Calu3 (cell line): ENCODE measurements at regions not wholly inside any gene's neighbourhood (a gene's known extent, or its start where the extent isn't known, plus 50 kb on each side); places are given as distances from the start of the nearest gene placed in this dataset.

Experiments
- BruUV-seq: library from RNA; stranded (reverse); fragments of 400-500 nt; replicated peaks from 2 replicates; lab custom pipeline; 2021; lab: Mats Ljungman, UMichigan
- CTCF ChIA-PET: fragments of 300-600 bp; sonication (Branson Sonifier 250); formaldehyde crosslinking; loops from one replicate; lab custom pipeline; 2022; ENCODE audit warnings: antibody characterized with exemption; lab: Charles Lee
- DNase-seq: peaks from one replicate; pipeline ENCODE4 v3.0.0; 2022
- H3K27ac Mint-ChIP-seq: one replicate; pipeline ENCODE4 v1.8.0; 2022; ENCODE audit warnings: mixed read lengths; ENCODE audit not compliant: unreplicated experiment
- H3K27me3 Mint-ChIP-seq: one replicate; pipeline ENCODE4 v1.8.0; 2022; ENCODE audit warnings: mixed read lengths; ENCODE audit not compliant: unreplicated experiment
- H3K36me3 Mint-ChIP-seq: one replicate; pipeline ENCODE4 v1.8.0; 2022; ENCODE audit warnings: mild to moderate bottlenecking, moderate library complexity, mixed read lengths; ENCODE audit not compliant: insufficient read depth, unreplicated experiment
- H3K4me1 Mint-ChIP-seq: one replicate; pipeline ENCODE4 v1.8.0; 2022; ENCODE audit warnings: mild to moderate bottlenecking, low read depth, mixed read lengths; ENCODE audit not compliant: unreplicated experiment
- H3K4me3 Mint-ChIP-seq: one replicate; pipeline ENCODE4 v1.8.0; 2022; ENCODE audit warnings: mild to moderate bottlenecking, low read depth, moderate library complexity, mixed read lengths; ENCODE audit not compliant: unreplicated experiment
- H3K9me3 Mint-ChIP-seq: one replicate; pipeline ENCODE4 v1.8.0; 2022; ENCODE audit warnings: low read depth, mixed read lengths; ENCODE audit not compliant: unreplicated experiment
- intact Hi-C: fragments of 100-400 bp; cut with micrococcal nuclease; formaldehyde crosslinking; loops from one replicate; pipeline ENCODE4 v1.10.0; 2022; ENCODE audit not compliant: unreplicated experiment
- TF ChIP-seq, protein P1 (sequence below): fragments of 200-600 bp; IDR thresholded peaks from one replicate; pipeline ENCODE4 v1.8.0; 2022; ENCODE audit warnings: antibody characterized with exemption; ENCODE audit not compliant: unreplicated experiment

DNA sequence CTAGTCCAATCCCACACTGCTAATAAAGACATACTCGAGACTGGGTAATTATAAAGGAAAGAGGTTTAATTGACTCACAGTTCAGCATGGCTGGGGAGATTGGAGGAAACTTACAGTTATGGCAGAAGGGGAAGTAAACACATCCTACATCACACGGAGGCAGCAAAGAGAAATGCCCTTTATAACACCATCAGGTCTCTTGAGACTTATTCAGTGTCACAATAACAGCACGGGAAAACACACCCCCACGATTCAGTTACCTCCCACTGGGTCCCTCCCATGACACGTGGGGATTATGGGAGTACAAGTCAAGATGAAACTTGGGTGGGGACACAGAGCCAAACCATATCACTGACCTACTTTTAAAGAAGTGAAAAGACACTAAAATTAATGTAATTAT, 1130.4 kb upstream of the SLC10A2 start:
- no TSS peak for BruUV-seq
- TF ChIP-seq, protein P1, sequence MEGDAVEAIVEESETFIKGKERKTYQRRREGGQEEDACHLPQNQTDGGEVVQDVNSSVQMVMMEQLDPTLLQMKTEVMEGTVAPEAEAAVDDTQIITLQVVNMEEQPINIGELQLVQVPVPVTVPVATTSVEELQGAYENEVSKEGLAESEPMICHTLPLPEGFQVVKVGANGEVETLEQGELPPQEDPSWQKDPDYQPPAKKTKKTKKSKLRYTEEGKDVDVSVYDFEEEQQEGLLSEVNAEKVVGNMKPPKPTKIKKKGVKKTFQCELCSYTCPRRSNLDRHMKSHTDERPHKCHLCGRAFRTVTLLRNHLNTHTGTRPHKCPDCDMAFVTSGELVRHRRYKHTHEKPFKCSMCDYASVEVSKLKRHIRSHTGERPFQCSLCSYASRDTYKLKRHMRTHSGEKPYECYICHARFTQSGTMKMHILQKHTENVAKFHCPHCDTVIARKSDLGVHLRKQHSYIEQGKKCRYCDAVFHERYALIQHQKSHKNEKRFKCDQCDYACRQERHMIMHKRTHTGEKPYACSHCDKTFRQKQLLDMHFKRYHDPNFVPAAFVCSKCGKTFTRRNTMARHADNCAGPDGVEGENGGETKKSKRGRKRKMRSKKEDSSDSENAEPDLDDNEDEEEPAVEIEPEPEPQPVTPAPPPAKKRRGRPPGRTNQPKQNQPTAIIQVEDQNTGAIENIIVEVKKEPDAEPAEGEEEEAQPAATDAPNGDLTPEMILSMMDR: no peak
- H3K4me1 Mint-ChIP-seq: no peaks in the 10 kb centered on the region
- no peaks in the 10 kb centered on the region for H3K9me3 Mint-ChIP-seq
- CTCF ChIA-PET: no interaction called here
- H3K4me3 Mint-ChIP-seq: no peak overlapping the region
- H3K36me3 Mint-ChIP-seq: no peaks in the 10 kb centered on the region
- DNase-seq: no peak
- intact Hi-C loops: no loop called here
- H3K27me3 Mint-ChIP-seq: no peaks in the 10 kb centered on the region
- H3K27ac Mint-ChIP-seq: no peak overlapping the region

DNA sequence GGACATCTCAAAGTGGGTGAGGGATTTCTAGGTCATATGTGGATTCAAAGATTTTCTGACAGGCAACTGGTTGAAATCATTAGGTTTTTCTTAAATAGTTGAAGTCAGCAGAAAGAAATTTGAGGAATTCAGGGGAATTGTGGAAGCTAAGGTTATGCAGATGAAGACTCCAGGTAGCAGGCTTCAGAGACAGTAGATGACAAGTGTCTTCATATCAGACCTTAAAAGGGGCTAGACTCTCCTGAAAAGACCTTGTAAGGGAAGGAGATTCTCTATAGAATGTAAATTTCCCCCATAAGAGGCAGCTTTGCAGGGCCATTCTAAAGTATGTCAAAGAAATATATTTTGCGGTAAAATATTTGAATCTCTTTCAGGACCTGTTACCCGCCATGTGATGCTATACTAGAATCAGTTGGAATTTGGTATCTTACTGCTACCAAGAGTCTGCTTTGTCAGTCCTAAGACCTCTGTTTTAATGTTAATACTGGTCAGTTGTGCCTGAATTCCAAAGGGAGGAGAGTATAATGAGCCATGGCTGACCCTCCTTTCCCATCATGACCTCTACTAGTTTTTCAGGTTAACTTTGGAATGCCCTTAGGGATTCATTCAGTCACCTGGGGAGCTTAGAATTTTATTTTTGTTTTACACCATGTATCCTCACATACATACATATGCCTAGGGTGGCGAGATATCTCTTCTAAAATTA, 1115.5 kb upstream of the SLC10A2 start:
- TF ChIP-seq, protein P1: no peak
- no peaks in the 10 kb centered on the region for H3K27me3 Mint-ChIP-seq
- H3K36me3 Mint-ChIP-seq: no peaks in the 10 kb centered on the region
- H3K4me1 Mint-ChIP-seq: no peaks in the 10 kb centered on the region
- intact Hi-C loops: no loop called here
- no peak overlapping the region for H3K4me3 Mint-ChIP-seq
- DNase-seq: no peak
- no peak overlapping the region for H3K27ac Mint-ChIP-seq
- BruUV-seq: no TSS peak
- CTCF ChIA-PET: no interaction called here
- no peaks in the 10 kb centered on the region for H3K9me3 Mint-ChIP-seq

DNA sequence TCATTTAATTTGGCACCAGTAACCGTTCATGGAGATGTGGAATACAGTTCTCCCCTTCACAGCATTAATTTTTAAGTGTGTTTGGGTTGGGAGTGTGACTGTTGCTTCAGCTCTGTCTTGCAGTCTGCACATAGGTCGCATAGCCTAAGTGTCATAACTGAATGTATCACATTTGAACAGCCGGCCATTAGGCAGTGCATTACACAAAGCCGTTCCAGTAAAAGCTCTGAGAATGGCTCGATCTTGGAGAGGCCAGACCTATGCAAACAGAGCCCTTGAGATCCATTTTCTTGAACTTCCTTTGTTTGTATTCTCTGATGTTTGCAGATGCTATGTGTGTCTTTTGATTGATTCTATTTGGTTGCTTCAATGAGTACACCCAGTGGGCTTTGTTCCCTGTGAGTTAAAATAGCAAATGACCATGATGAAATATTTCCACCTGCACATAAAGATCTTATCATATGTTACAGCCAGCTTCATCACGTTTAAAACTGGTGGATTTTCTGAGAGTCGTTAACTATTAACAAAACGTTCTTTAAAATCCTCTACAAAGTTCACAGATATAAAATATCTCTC, 1104.9 kb upstream of the SLC10A2 start:
- H3K4me1 Mint-ChIP-seq: no peaks in the 10 kb centered on the region
- no peaks in the 10 kb centered on the region for H3K36me3 Mint-ChIP-seq
- no peaks in the 10 kb centered on the region for H3K9me3 Mint-ChIP-seq
- CTCF ChIA-PET: no interaction called here
- H3K27me3 Mint-ChIP-seq: no peaks in the 10 kb centered on the region
- DNase-seq: no peak
- no peak overlapping the region for H3K4me3 Mint-ChIP-seq
- TF ChIP-seq, protein P1: no peak
- intact Hi-C loops: no loop called here
- H3K27ac Mint-ChIP-seq: no peak overlapping the region
- BruUV-seq: no TSS peak

DNA sequence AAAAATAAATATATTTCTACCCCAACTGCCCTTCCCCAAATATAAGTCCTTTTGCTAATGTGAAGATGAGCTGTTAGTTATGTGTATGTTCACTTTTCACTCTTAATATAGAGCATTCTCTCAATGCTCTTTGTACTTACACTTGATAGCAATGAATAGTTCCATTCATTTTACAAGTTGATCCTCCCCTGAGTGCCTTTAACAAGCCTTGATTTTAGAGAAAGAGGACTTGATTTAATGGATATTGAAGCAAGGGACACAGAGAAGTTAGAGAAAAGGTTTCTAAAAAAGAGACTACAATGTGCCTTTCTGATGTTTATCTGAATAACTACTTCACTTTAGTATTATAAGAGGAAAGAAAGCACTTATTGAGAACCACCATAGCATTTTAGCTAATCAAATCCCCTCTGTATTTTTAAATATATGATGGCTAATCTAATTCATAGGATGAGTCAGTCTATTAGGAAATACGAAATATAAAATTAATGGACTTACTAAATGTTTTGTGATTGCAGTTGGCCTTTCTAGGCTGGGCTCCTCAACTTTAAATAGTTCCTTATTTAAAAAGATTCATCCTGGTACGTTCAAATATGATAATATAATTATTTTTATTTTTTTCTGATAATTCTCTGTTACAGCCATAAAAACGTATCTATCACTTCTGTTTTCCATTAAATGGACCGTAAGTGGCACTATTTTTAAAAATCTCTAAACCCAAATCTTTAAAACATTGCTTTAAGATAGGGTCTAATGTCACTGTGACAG, 1097.8 kb upstream of the SLC10A2 start:
- no peak for DNase-seq
- TF ChIP-seq, protein P1: no peak
- CTCF ChIA-PET: no interaction called here
- no peaks in the 10 kb centered on the region for H3K27me3 Mint-ChIP-seq
- intact Hi-C loops: no loop called here
- no peaks in the 10 kb centered on the region for H3K36me3 Mint-ChIP-seq
- H3K4me3 Mint-ChIP-seq: no peak overlapping the region
- no peaks in the 10 kb centered on the region for H3K9me3 Mint-ChIP-seq
- no peaks in the 10 kb centered on the region for H3K4me1 Mint-ChIP-seq
- BruUV-seq: no TSS peak
- no peak overlapping the region for H3K27ac Mint-ChIP-seq
